HEK293 (cell line): ENCODE measurements at regions not wholly inside any gene's neighbourhood (a gene's known extent, or its start where the extent isn't known, plus 50 kb on each side); places are given as distances from the start of the nearest gene placed in this dataset.

Experiments
- CTCF ChIA-PET: fragments of 350-600 bp; formaldehyde crosslinking; extraction: SDS; loops from one replicate; lab custom pipeline; 2021; ENCODE audit warnings: antibody characterized with exemption; lab: Yijun Ruan, JAX
- POLR2A ChIA-PET: fragments of 300-600 bp; formaldehyde crosslinking; extraction: SDS; loops from one replicate; lab custom pipeline; 2020; ENCODE audit warnings: antibody characterized with exemption, inconsistent platforms; lab: Yijun Ruan, JAX
- H3K27ac ChIP-seq: fragments of 200-500 bp; sonication (Bioruptor generic); 2 replicates; pipeline ENCODE4 v1.5.1; 2014; ENCODE audit warnings: low read depth, low read length, control low read depth, inconsistent platforms; ENCODE audit errors: extremely low read depth
- H3K36me3 ChIP-seq, 2 experiments: fragments of 200-500 bp in 1 of 2; sonication (Bioruptor generic) in 1 of 2; 1 replicate in 1 of 2; 2 replicates in 1 of 2; pipeline ENCODE4 v1.5.1; 2014 to 2017; ENCODE audit warnings: inconsistent platforms in 2 of 2, low read length in 2 of 2; ENCODE audit not compliant: control insufficient read depth in 2 of 2, insufficient read depth in 1 of 2
- H3K4me1 ChIP-seq: fragments of 200-500 bp; sonication (Bioruptor generic); 2 replicates; pipeline ENCODE4 v1.5.1; 2014; ENCODE audit warnings: mild to moderate bottlenecking, low read length, inconsistent platforms; ENCODE audit not compliant: control insufficient read depth, insufficient read depth
- H3K4me3 ChIP-seq: 2 replicates; pipeline ENCODE4 v1.5.1; 2011; ENCODE audit warnings: low read depth, mild to moderate bottlenecking, control low read depth, low read length, moderate library complexity
- H3K9me3 ChIP-seq: fragments of 200-500 bp; sonication (Bioruptor generic); 2 replicates; pipeline ENCODE4 v1.5.1; 2014; ENCODE audit warnings: low read depth, low read length, inconsistent platforms; ENCODE audit not compliant: control insufficient read depth, insufficient read depth
- ATF2 ChIP-seq: fragments of 450-650 bp; formaldehyde crosslinking; IDR thresholded peaks from 2 replicates; pipeline ENCODE4 v1.5.1; 2016; ENCODE audit warnings: missing biosample characterization, missing genetic modification characterization, low read depth
- BCL11A ChIP-seq: fragments of 450-650 bp; formaldehyde crosslinking; IDR thresholded peaks from 2 replicates; pipeline ENCODE4 v1.5.1; 2016; ENCODE audit warnings: low read depth, missing biosample characterization, missing genetic modification characterization
- ELK4 ChIP-seq: IDR thresholded peaks from 2 replicates; pipeline ENCODE4 v1.6.1; 2011; ENCODE audit warnings: mild to moderate bottlenecking, low read depth, low read length, borderline replicate concordance
- HOXD13 ChIP-seq: sonication (generic); formaldehyde crosslinking; IDR thresholded peaks from 2 replicates; pipeline ENCODE4 v1.8.0; 2022; ENCODE audit warnings: missing genetic modification reagents, borderline replicate concordance
- MEIS1 ChIP-seq: sonication (generic); formaldehyde crosslinking; IDR thresholded peaks from 2 replicates; pipeline ENCODE4 v1.8.1; 2022; ENCODE audit warnings: missing genetic modification reagents, mild to moderate bottlenecking, borderline replicate concordance
- OSR2 ChIP-seq: fragments of 450-650 bp; formaldehyde crosslinking; IDR thresholded peaks from 2 replicates; pipeline ENCODE4 v1.5.1; 2016; ENCODE audit warnings: missing biosample characterization, missing genetic modification characterization
- REPIN1 ChIP-seq: fragments of 450-650 bp; formaldehyde crosslinking; IDR thresholded peaks from 2 replicates; pipeline ENCODE4 v1.5.1; 2017; ENCODE audit warnings: missing biosample characterization, missing genetic modification characterization, low read depth
- SCRT2 ChIP-seq: fragments of 450-650 bp; formaldehyde crosslinking; IDR thresholded peaks from 2 replicates; pipeline ENCODE4 v1.5.1; 2016; ENCODE audit warnings: missing biosample characterization, missing genetic modification characterization
- SP7 ChIP-seq: fragments of 450-650 bp; formaldehyde crosslinking; IDR thresholded peaks from 2 replicates; pipeline ENCODE4 v1.5.1; 2016; ENCODE audit warnings: missing biosample characterization, missing genetic modification characterization
- ZNF140 ChIP-seq: fragments of 450-650 bp; formaldehyde crosslinking; IDR thresholded peaks from 2 replicates; pipeline ENCODE4 v1.5.1; 2016; ENCODE audit warnings: missing biosample characterization, missing genetic modification characterization
- ZNF214 ChIP-seq: fragments of 450-650 bp; formaldehyde crosslinking; IDR thresholded peaks from 2 replicates; pipeline ENCODE4 v1.5.1; 2017; ENCODE audit warnings: missing biosample characterization, mild to moderate bottlenecking, missing genetic modification characterization, borderline replicate concordance
- ZNF23 ChIP-seq: fragments of 450-650 bp; formaldehyde crosslinking; IDR thresholded peaks from 2 replicates; pipeline ENCODE4 v1.5.1; 2016; ENCODE audit warnings: missing biosample characterization, missing genetic modification characterization, borderline replicate concordance
- ZNF571 ChIP-seq: fragments of 450-650 bp; formaldehyde crosslinking; IDR thresholded peaks from 2 replicates; pipeline ENCODE4 v1.5.0; 2017; ENCODE audit warnings: missing biosample characterization, missing genetic modification characterization
- ZNF654 ChIP-seq: fragments of 450-650 bp; formaldehyde crosslinking; IDR thresholded peaks from 2 replicates; pipeline ENCODE4 v1.5.1; 2016; ENCODE audit warnings: low read depth, missing biosample characterization, missing genetic modification characterization
- ZNF670 ChIP-seq: fragments of 450-650 bp; formaldehyde crosslinking; IDR thresholded peaks from 2 replicates; pipeline ENCODE4 v1.5.1; 2016; ENCODE audit warnings: missing biosample characterization, missing genetic modification characterization, low read depth
- TF ChIP-seq, protein P1 (sequence below): fragments of 450-650 bp; formaldehyde crosslinking; conservative IDR thresholded peaks from 2 replicates; pipeline ENCODE4 v1.5.1; 2016; ENCODE audit warnings: low read depth, missing biosample characterization, missing genetic modification characterization
- TF ChIP-seq, protein P2 (sequence below): fragments of 450-650 bp; formaldehyde crosslinking; IDR thresholded peaks from 2 replicates; pipeline ENCODE4 v1.5.1; 2016; ENCODE audit warnings: missing biosample characterization, missing genetic modification characterization

DNA sequence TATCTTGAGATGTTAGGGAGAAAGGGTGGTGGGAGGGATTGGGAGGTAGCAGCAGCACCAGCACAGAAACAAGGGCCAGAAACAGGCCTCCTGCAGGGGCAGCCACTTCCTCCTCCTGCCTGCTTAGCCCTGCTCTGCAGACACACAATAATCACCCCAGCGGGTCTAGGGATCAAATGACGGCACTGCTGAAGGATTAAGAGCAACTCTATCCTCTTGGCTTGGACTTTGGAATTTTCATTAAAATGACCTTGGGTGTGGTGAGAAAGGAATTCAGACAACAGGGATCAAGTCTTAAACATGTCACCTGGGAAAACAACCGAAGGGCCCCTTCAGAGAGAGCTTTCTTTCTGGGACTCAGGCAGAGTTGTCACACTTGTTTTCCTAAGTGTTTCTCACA is 353.4 kb downstream of the SPRY1 start (continued):
- TF ChIP-seq ATF2 (tag by site-specific recombination): no peak
- TF ChIP-seq, protein P1, sequence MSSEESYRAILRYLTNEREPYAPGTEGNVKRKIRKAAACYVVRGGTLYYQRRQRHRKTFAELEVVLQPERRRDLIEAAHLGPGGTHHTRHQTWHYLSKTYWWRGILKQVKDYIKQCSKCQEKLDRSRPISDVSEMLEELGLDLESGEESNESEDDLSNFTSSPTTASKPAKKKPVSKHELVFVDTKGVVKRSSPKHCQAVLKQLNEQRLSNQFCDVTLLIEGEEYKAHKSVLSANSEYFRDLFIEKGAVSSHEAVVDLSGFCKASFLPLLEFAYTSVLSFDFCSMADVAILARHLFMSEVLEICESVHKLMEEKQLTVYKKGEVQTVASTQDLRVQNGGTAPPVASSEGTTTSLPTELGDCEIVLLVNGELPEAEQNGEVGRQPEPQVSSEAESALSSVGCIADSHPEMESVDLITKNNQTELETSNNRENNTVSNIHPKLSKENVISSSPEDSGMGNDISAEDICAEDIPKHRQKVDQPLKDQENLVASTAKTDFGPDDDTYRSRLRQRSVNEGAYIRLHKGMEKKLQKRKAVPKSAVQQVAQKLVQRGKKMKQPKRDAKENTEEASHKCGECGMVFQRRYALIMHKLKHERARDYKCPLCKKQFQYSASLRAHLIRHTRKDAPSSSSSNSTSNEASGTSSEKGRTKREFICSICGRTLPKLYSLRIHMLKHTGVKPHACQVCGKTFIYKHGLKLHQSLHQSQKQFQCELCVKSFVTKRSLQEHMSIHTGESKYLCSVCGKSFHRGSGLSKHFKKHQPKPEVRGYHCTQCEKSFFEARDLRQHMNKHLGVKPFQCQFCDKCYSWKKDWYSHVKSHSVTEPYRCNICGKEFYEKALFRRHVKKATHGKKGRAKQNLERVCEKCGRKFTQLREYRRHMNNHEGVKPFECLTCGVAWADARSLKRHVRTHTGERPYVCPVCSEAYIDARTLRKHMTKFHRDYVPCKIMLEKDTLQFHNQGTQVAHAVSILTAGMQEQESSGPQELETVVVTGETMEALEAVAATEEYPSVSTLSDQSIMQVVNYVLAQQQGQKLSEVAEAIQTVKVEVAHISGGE: no peak
- no peak for TF ChIP-seq MEIS1
- TF ChIP-seq ZNF571 (tag by site-specific recombination): no peak
- TF ChIP-seq ZNF670 (tag by site-specific recombination): no peak
- no peak for TF ChIP-seq OSR2 (tag by site-specific recombination)
- no peak for TF ChIP-seq REPIN1

- ChIA-PET CTCF (interaction anchor here (0.6 kb wide), 1 partner anchor 118 kb away, joined by 3 read pairs; no protein-coding TSS in a partner anchor), POLR2A (no interaction called here)
- H3K27ac ChIP-seq: no peak overlapping the region
- no peaks in the 10 kb centered on the region for H3K4me1 ChIP-seq
- H3K4me3 ChIP-seq: no peak overlapping the region
- H3K36me3 ChIP-seq: no peaks in the 10 kb centered on the region
- no peaks in the 10 kb centered on the region for H3K9me3 ChIP-seq
- TF ChIP-seq SCRT2 (tag by site-specific recombination): no peak
Observed at GRCh38 chr4:123755655-123756054, 359.1 kb downstream of the SPRY1 start.

GRCh38 chr4:123767806-123768205 is 371.2 kb downstream of the SPRY1 start:
- Histone ChIP-seq H3K4me3 (no peak overlapping the region), H3K4me1 (no peaks in the 10 kb centered on the region), H3K36me3 (no peaks in the 10 kb centered on the region), H3K9me3 (no peaks in the 10 kb centered on the region), H3K27ac (no peak overlapping the region)
- CTCF ChIA-PET: no interaction called here
- POLR2A ChIA-PET: no interaction called here
- TF ChIP-seq ZNF654 (tag by site-specific recombination): no peak
- TF ChIP-seq SP7 (tag by site-specific recombination): no peak
- TF ChIP-seq, protein P2, sequence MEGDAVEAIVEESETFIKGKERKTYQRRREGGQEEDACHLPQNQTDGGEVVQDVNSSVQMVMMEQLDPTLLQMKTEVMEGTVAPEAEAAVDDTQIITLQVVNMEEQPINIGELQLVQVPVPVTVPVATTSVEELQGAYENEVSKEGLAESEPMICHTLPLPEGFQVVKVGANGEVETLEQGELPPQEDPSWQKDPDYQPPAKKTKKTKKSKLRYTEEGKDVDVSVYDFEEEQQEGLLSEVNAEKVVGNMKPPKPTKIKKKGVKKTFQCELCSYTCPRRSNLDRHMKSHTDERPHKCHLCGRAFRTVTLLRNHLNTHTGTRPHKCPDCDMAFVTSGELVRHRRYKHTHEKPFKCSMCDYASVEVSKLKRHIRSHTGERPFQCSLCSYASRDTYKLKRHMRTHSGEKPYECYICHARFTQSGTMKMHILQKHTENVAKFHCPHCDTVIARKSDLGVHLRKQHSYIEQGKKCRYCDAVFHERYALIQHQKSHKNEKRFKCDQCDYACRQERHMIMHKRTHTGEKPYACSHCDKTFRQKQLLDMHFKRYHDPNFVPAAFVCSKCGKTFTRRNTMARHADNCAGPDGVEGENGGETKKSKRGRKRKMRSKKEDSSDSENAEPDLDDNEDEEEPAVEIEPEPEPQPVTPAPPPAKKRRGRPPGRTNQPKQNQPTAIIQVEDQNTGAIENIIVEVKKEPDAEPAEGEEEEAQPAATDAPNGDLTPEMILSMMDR: no peak
- TF ChIP-seq BCL11A (tag by site-specific recombination): no peak
- no peak for TF ChIP-seq ZNF140 (tag by site-specific recombination)
- TF ChIP-seq ZNF214 (tag by site-specific recombination): no peak
- no peak for TF ChIP-seq HOXD13
- no peak for TF ChIP-seq ZNF23 (tag by site-specific recombination)
- TF ChIP-seq ELK4: no peak
